PC-3 (cell line): ENCODE measurements at regions not wholly inside any gene's neighbourhood (a gene's known extent, or its start where the extent isn't known, plus 50 kb on each side); places are given as distances from the start of the nearest gene placed in this dataset.

Source experiments
- ATAC-seq: fragments of 200-7000 bp; cut with Tn5 transposase; 2 replicates; pipeline ENCODE4 v1.9.1; 2020; ENCODE audit warnings: mild to moderate bottlenecking, moderate library complexity
- BruUV-seq: library from RNA; stranded (reverse); fragments of 400-500 nt; replicated peaks from 2 replicates; lab custom pipeline; 2021; lab: Mats Ljungman, UMichigan
- CTCF ChIA-PET: fragments of 300-600 bp; sonication (Branson Sonifier 250); formaldehyde crosslinking; loops from one replicate; lab custom pipeline; 2022; ENCODE audit warnings: antibody characterized with exemption; lab: Charles Lee
- POLR2A ChIA-PET: fragments of 300-600 bp; sonication (Branson Sonifier 250); formaldehyde crosslinking; loops from one replicate; lab custom pipeline; 2022; ENCODE audit warnings: antibody characterized with exemption; ENCODE audit not compliant: unreplicated experiment; lab: Charles Lee
- DNase-seq: peaks from one replicate; pipeline ENCODE4 v3.0.0-alpha.2; 2015
- H2AFZ ChIP-seq: fragments of 300-600 bp; sonication (generic); 2 replicates; pipeline ENCODE4 v1.6.0; 2016; ENCODE audit warnings: antibody characterized with exemption, low read length
- H3F3A ChIP-seq: fragments of 300-600 bp; sonication (generic); one replicate; pipeline ENCODE4 v1.6.0; 2017; ENCODE audit warnings: antibody characterized with exemption, low read length, control low read depth, mild to moderate bottlenecking; ENCODE audit not compliant: unreplicated experiment
- H3K27ac ChIP-seq: fragments of 300-600 bp; sonication (generic); 2 replicates; pipeline ENCODE4 v1.5.1; 2016; ENCODE audit warnings: mild to moderate bottlenecking, low read length
- H3K27me3 ChIP-seq: fragments of 300-600 bp; sonication (generic); 2 replicates; pipeline ENCODE4 v1.6.1; 2016; ENCODE audit warnings: low read length, mixed read lengths
- H3K36me3 ChIP-seq: fragments of 300-600 bp; sonication (generic); 2 replicates; pipeline ENCODE4 v1.6.1; 2016; ENCODE audit warnings: low read depth, mixed run types, low read length, mixed read lengths
- H3K4me1 ChIP-seq: fragments of 300-600 bp; sonication (generic); 2 replicates; pipeline ENCODE4 v1.5.1; 2016; ENCODE audit warnings: low read length; ENCODE audit not compliant: insufficient read depth
- H3K4me2 ChIP-seq: fragments of 300-600 bp; sonication (generic); 2 replicates; pipeline ENCODE4 v1.6.0; 2016; ENCODE audit warnings: low read length
- H3K4me3 ChIP-seq: fragments of 300-600 bp; sonication (generic); 2 replicates; pipeline ENCODE4 v1.5.1; 2016; ENCODE audit warnings: mild to moderate bottlenecking, low read length, mixed read lengths
- H3K79me2 ChIP-seq: fragments of 300-600 bp; sonication (generic); 2 replicates; pipeline ENCODE4 v1.6.1; 2017; ENCODE audit warnings: low read length, mixed read lengths
- H3K9ac ChIP-seq: fragments of 300-600 bp; sonication (generic); 2 replicates; pipeline ENCODE4 v1.6.0; 2016; ENCODE audit warnings: mild to moderate bottlenecking, low read length
- H3K9me2 ChIP-seq: fragments of 300-600 bp; sonication (generic); replicated peaks from 2 replicates; pipeline ENCODE4 v1.6.1; 2016; ENCODE audit warnings: mixed run types, low read length, mixed read lengths
- H3K9me3 ChIP-seq: fragments of 300-600 bp; sonication (generic); 2 replicates; pipeline ENCODE4 v1.6.1; 2016; ENCODE audit warnings: low read length, mixed read lengths
- H4K20me1 ChIP-seq: fragments of 300-600 bp; sonication (generic); 2 replicates; pipeline ENCODE4 v1.6.1; 2016; ENCODE audit warnings: low read length, mixed read lengths
- CTCF ChIP-seq: fragments of 300-600 bp; sonication (generic); conservative IDR thresholded peaks from 2 replicates; pipeline ENCODE4 v1.5.1; 2017; ENCODE audit warnings: antibody characterized with exemption, low read depth, mild to moderate bottlenecking, low read length
- EZH2 ChIP-seq: fragments of 300-600 bp; sonication (generic); IDR thresholded peaks from one replicate; pipeline ENCODE4 v1.6.1; 2017; ENCODE audit warnings: antibody characterized with exemption, mild to moderate bottlenecking, low read length; ENCODE audit not compliant: unreplicated experiment
- EZH2phosphoT487 ChIP-seq: fragments of 300-600 bp; sonication (generic); IDR thresholded peaks from 2 replicates; pipeline ENCODE4 v1.6.1; 2018; ENCODE audit warnings: mild to moderate bottlenecking, antibody characterized with exemption, low read length, borderline replicate concordance
- intact Hi-C: fragments of 100-400 bp; cut with micrococcal nuclease; formaldehyde crosslinking; loops from 2 replicates; pipeline ENCODE4 v1.9.0; 2023

DNA sequence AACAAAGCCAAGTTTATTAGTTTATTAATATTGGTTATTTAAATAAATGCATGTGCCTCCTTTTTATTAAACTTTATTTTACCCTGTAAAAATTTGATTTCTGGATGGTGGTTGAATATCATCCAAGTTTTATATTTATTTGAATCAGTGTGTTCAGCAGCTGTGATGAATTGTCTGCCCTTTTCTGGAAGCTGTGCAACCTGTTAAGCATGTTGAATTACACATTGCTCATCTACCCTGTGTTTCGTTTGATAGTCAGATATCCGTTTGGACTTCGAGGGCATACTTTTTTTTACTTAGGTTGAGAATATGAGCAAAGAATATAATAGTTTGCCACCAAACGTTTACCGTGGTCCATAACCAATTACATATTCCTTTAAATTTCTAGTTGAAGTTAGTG is 95.8 kb upstream of the TENM3 start:
- H3K9me3 ChIP-seq: no peaks in the 10 kb centered on the region
- ChIA-PET CTCF (no interaction called here), POLR2A (no interaction called here)
- ATAC-seq (no peak), DNase-seq (no peak)
- no peaks in the 10 kb centered on the region for H3K4me1 ChIP-seq
- no peak overlapping the region for H3K4me3 ChIP-seq
- intact Hi-C loops: no loop called here
- H3K4me2 ChIP-seq: no peak overlapping the region
- TF ChIP-seq CTCF: no peak
- TF ChIP-seq EZH2phosphoT487: no peak
- no peak for TF ChIP-seq EZH2
- H3K27me3 ChIP-seq: peaks cover 37% of the 10 kb centered on the region
- no peak overlapping the region for H2AFZ ChIP-seq
- H3K9me2 ChIP-seq: no peaks in the 10 kb centered on the region
- BruUV-seq: no TSS peak
- H3K9ac ChIP-seq: no peak overlapping the region
- H4K20me1 ChIP-seq: no peaks in the 10 kb centered on the region
- no peaks in the 10 kb centered on the region for H3F3A ChIP-seq
- no peaks in the 10 kb centered on the region for H3K79me2 ChIP-seq
- H3K27ac ChIP-seq: no peak overlapping the region
- H3K36me3 ChIP-seq: no peaks in the 10 kb centered on the region

- Histone ChIP-seq H3F3A (no peaks in the 10 kb centered on the region), H3K36me3 (no peaks in the 10 kb centered on the region), H3K4me1 (no peaks in the 10 kb centered on the region), H3K4me3 (no peak overlapping the region), H3K79me2 (no peaks in the 10 kb centered on the region), H3K9ac (no peak overlapping the region), H3K4me2 (no peak overlapping the region), H3K9me3 (no peaks in the 10 kb centered on the region), H2AFZ (no peak overlapping the region), H3K9me2 (no peaks in the 10 kb centered on the region), H3K27me3 (peaks cover 13% of the 10 kb centered on the region), H3K27ac (no peak overlapping the region), H4K20me1 (no peaks in the 10 kb centered on the region)
- ChIA-PET POLR2A (no interaction called here), CTCF (no interaction called here)
- intact Hi-C loops: no loop called here
- no peak for TF ChIP-seq EZH2phosphoT487
- TF ChIP-seq CTCF: no peak
- TF ChIP-seq EZH2: no peak
- no TSS peak for BruUV-seq
- DNase-seq (no peak), ATAC-seq (no peak)
Observed at GRCh38 chr4:182150645-182151044, 92.6 kb upstream of the TENM3 start.

DNA sequence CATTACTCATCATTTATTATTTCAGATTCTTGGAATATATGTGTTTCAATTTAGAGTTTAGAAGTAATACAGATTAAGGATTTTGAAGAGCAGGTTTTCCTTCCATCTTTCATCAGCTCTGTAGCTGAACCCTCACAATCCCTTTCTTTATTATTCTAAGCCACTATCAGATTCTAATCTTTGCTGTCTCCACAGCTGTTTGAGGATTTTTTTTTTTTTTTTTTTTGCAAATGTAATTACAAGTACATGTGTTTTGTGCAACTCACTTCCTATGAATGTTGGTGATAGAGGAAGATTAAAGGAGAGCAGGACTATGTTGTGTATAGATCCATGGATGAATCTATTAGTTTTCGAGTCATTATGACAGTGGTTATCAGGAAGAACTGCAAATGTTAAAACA is 87.4 kb upstream of the TENM3 start:
- H3K9me3 ChIP-seq: no peaks in the 10 kb centered on the region
- no peaks in the 10 kb centered on the region for H3K36me3 ChIP-seq
- ATAC-seq (no peak), DNase-seq (no peak)
- no peaks in the 10 kb centered on the region for H3F3A ChIP-seq
- H2AFZ ChIP-seq: no peak overlapping the region
- ChIA-PET CTCF (no interaction called here), POLR2A (no interaction called here)
- H3K79me2 ChIP-seq: no peaks in the 10 kb centered on the region
- H3K4me3 ChIP-seq: no peak overlapping the region
- no peaks in the 10 kb centered on the region for H3K27me3 ChIP-seq
- no peaks in the 10 kb centered on the region for H3K9me2 ChIP-seq
- TF ChIP-seq EZH2phosphoT487 (no peak), CTCF (no peak)
- H4K20me1 ChIP-seq: no peaks in the 10 kb centered on the region
- no peak overlapping the region for H3K4me2 ChIP-seq
- no TSS peak for BruUV-seq
- intact Hi-C loops: no loop called here
- H3K9ac ChIP-seq: no peak overlapping the region
- no peaks in the 10 kb centered on the region for H3K4me1 ChIP-seq
- H3K27ac ChIP-seq: no peak overlapping the region
